Ecto neural progenitor cell (in vitro differentiated cells): ENCODE measurements at regions not wholly inside any gene's neighbourhood (a gene's known extent, or its start where the extent isn't known, plus 50 kb on each side); places are given as distances from the start of the nearest gene placed in this dataset.
"Not testable (repeated sequence)": the region's sequence is repeated elsewhere in the genome, so short reads cannot be mapped to it uniquely, and the experiment has no call there.

Source experiments
- DNase-seq: peaks from one replicate; pipeline ENCODE4 v3.0.0-alpha.2; 2018; ENCODE audit warnings: low spot score

- DNase-seq: no peak
Observed at GRCh38 chr21:35203093-35203977, 154.2 kb upstream of the RUNX1 start.

GRCh38 chr21:35202431-35202830, 153.3 kb upstream of the RUNX1 start:
- DNase-seq: no peak

- DNase-seq: no peak
Observed at GRCh38 chr21:35201799-35202198, 152.7 kb upstream of the RUNX1 start.

- no peak for DNase-seq
Observed at GRCh38 chr21:35201288-35201687, 152.2 kb upstream of the RUNX1 start.

- no peak for DNase-seq
Observed at GRCh38 chr21:35199733-35200015, 150.6 kb upstream of the RUNX1 start.

GRCh38 chr21:35198982-35199732, 150.1 kb upstream of the RUNX1 start:
- DNase-seq: no peak

- no peak for DNase-seq
Observed at GRCh38 chr21:35198565-35198964, 149.5 kb upstream of the RUNX1 start.

- no peak for DNase-seq
Observed at GRCh38 chr21:35197992-35198431, 148.9 kb upstream of the RUNX1 start.

GRCh38 chr21:35197191-35197590, 148.1 kb upstream of the RUNX1 start:
- DNase-seq: no peak

GRCh38 chr21:35196128-35196527, 147.0 kb upstream of the RUNX1 start:
- no peak for DNase-seq

- DNase-seq: no peak
Observed at GRCh38 chr21:35195232-35195631, 146.1 kb upstream of the RUNX1 start.

GRCh38 chr21:35191754-35192153, 142.7 kb upstream of the RUNX1 start:
- DNase-seq: no peak

GRCh38 chr21:35191128-35191527, 142.0 kb upstream of the RUNX1 start:
- no peak for DNase-seq

GRCh38 chr21:35190201-35190701, 141.1 kb upstream of the RUNX1 start:
- no peak for DNase-seq

- DNase-seq: no peak
Observed at GRCh38 chr21:35189077-35189863, 140.2 kb upstream of the RUNX1 start.

- not testable (repeated sequence) for DNase-seq
Observed at GRCh38 chr21:35183389-35183788, 134.3 kb upstream of the RUNX1 start.

- DNase-seq: no peak
Observed at GRCh38 chr21:35179990-35180540, 131.0 kb upstream of the RUNX1 start.

GRCh38 chr21:35178827-35179226, 129.7 kb upstream of the RUNX1 start:
- no peak for DNase-seq

GRCh38 chr21:35178098-35178497, 129.0 kb upstream of the RUNX1 start:
- no peak for DNase-seq

- no peak for DNase-seq
Observed at GRCh38 chr21:35172231-35172630, 123.1 kb upstream of the RUNX1 start.

- DNase-seq: no peak
Observed at GRCh38 chr21:35171385-35171784, 122.3 kb upstream of the RUNX1 start.

GRCh38 chr21:35170818-35171217, 121.7 kb upstream of the RUNX1 start:
- no peak for DNase-seq
